RPMI8226 (cell line): ENCODE measurements at regions not wholly inside any gene's neighbourhood (a gene's known extent, or its start where the extent isn't known, plus 50 kb on each side); places are given as distances from the start of the nearest gene placed in this dataset.

Source experiments
- DNase-seq: peaks from one replicate; pipeline ENCODE4 v3.0.0-alpha.2; 2015

GRCh38 chr1:55506740-55507577, 291.8 kb upstream of the USP24 start:
- DNase-seq, result no peak

GRCh38 chr1:55505326-55505725, 290.2 kb upstream of the USP24 start:
- no peak for DNase-seq

- DNase-seq, result no peak
Measured at GRCh38 chr1:55504306-55504731, 289.2 kb upstream of the USP24 start.

GRCh38 chr1:55503663-55504305, 288.6 kb upstream of the USP24 start:
- no peak for DNase-seq

GRCh38 chr1:55500601-55501000, 285.4 kb upstream of the USP24 start:
- no peak for DNase-seq

- no peak for DNase-seq
Measured at GRCh38 chr1:55490547-55490946, 275.4 kb upstream of the USP24 start.

GRCh38 chr1:55484173-55484572, 269.0 kb upstream of the USP24 start:
- no peak for DNase-seq

GRCh38 chr1:55483523-55483922, 268.4 kb upstream of the USP24 start:
- no peak for DNase-seq

GRCh38 chr1:55481634-55482033, 266.5 kb upstream of the USP24 start:
- no peak for DNase-seq

GRCh38 chr1:55480029-55480795, 265.0 kb upstream of the USP24 start:
- no peak for DNase-seq

- peak; percentile 11 for DNase-seq
Measured at GRCh38 chr1:55478742-55479141, 263.6 kb upstream of the USP24 start.

GRCh38 chr1:55477953-55478352, 262.8 kb upstream of the USP24 start:
- no peak for DNase-seq

- DNase-seq, result no peak
Measured at GRCh38 chr1:55476445-55477015, 261.4 kb upstream of the USP24 start.

GRCh38 chr1:55474168-55474786, 259.1 kb upstream of the USP24 start:
- no peak for DNase-seq

GRCh38 chr1:55473661-55474060, 258.5 kb upstream of the USP24 start:
- no peak for DNase-seq

- no peak for DNase-seq
Measured at GRCh38 chr1:55472784-55473183, 257.6 kb upstream of the USP24 start.

- no peak for DNase-seq
Measured at GRCh38 chr1:55472115-55472514, 257.0 kb upstream of the USP24 start.

- DNase-seq, result no peak
Measured at GRCh38 chr1:55468142-55468795, 253.1 kb upstream of the USP24 start.

- no peak for DNase-seq
Measured at GRCh38 chr1:55466921-55467320, 251.8 kb upstream of the USP24 start.

- no peak for DNase-seq
Measured at GRCh38 chr1:55466373-55466772, 251.2 kb upstream of the USP24 start.

GRCh38 chr1:55464550-55464949, 249.4 kb upstream of the USP24 start:
- no peak for DNase-seq

GRCh38 chr1:55463814-55464475, 248.8 kb upstream of the USP24 start:
- DNase-seq, result no peak
